HepG2 (cell line): ENCODE measurements at regions not wholly inside any gene's neighbourhood (a gene's known extent, or its start where the extent isn't known, plus 50 kb on each side); places are given as distances from the start of the nearest gene placed in this dataset.

Experiments
- CBX5 ChIP-seq: sonication (generic); formaldehyde crosslinking; IDR thresholded peaks from 2 replicates; pipeline ENCODE4 v1.4.0; 2020; ENCODE audit warnings: missing genetic modification reagents, borderline replicate concordance
- FOXO1 ChIP-seq: sonication (generic); formaldehyde crosslinking; IDR thresholded peaks from 2 replicates; pipeline ENCODE4 v1.4.0; 2020; ENCODE audit warnings: missing genetic modification reagents
- GTF2F1 ChIP-seq: fragments of 150-350 bp; IDR thresholded peaks from 2 replicates; pipeline ENCODE4 v1.6.1; 2014; ENCODE audit warnings: low read length
- SMAD1 ChIP-seq: sonication (generic); formaldehyde crosslinking; IDR thresholded peaks from 2 replicates; pipeline ENCODE4 v1.4.0; 2020; ENCODE audit warnings: missing genetic modification reagents, low read depth, mild to moderate bottlenecking, borderline replicate concordance
- TAF1 ChIP-seq: sonication (generic); formaldehyde crosslinking; IDR thresholded peaks from 2 replicates; pipeline ENCODE4 v1.4.0; 2020; ENCODE audit warnings: missing genetic modification reagents
- TF ChIP-seq, protein P1 (sequence below): sonication (generic); formaldehyde crosslinking; IDR thresholded peaks from 2 replicates; pipeline ENCODE4 v1.8.0; 2022; ENCODE audit warnings: low read depth, missing genetic modification reagents
- TF ChIP-seq, protein P2 (sequence below): IDR thresholded peaks from 2 replicates; pipeline ENCODE4 v1.6.1; 2012; ENCODE audit warnings: inconsistent platforms

DNA sequence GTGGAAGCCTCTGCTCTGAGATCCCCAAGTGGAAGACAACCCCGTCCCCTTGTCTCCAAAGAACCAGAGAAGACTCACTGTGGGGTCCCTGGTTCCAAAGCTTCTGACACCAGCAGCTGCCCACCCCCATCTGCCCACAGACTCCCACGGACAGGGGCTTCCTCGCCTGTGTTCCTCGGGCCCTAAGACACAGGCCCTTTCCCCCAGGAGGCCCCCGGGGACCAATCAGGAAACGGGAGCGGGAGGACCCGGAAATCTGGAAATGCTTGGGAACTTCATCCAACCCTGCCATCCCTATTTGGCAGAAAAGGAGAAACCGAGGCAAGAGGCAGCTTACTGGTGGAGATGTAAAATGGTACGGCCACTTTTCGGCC, 113.1 kb downstream of the NCOR2 start:
- TF ChIP-seq, protein P1, sequence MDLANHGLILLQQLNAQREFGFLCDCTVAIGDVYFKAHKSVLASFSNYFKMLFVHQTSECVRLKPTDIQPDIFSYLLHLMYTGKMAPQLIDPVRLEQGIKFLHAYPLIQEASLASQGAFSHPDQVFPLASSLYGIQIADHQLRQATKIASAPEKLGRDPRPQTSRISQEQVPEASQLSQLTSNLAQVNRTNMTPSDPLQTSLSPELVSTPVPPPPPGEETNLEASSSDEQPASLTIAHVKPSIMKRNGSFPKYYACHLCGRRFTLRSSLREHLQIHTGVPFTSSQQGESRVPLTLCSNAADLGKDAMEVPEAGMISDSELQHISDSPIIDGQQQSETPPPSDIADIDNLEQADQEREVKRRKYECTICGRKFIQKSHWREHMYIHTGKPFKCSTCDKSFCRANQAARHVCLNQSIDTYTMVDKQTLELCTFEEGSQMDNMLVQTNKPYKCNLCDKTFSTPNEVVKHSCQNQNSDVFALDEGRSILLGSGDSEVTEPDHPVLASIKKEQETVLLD = no peak
- TF ChIP-seq TAF1 (no peak), CBX5 (no peak), GTF2F1 (no peak), FOXO1 (CRISPR knock-in tag) (no peak), SMAD1 (CRISPR knock-in tag) (no peak)
- TF ChIP-seq, protein P2, sequence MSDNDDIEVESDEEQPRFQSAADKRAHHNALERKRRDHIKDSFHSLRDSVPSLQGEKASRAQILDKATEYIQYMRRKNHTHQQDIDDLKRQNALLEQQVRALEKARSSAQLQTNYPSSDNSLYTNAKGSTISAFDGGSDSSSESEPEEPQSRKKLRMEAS = no peak
